Uterus (tissue), 3 donors: ENCODE measurements at regions not wholly inside any gene's neighbourhood (a gene's known extent, or its start where the extent isn't known, plus 50 kb on each side); places are given as distances from the start of the nearest gene placed in this dataset.
"Not testable (repeated sequence)": the region's sequence is repeated elsewhere in the genome, so short reads cannot be mapped to it uniquely, and the experiment has no call there.

ENCODE experiments used
- DNase-seq, 2 donors: peaks; one replicate each; pipeline ENCODE4 v3.0.0-alpha.2; 2019 to 2020
- H3K27ac ChIP-seq, 2 donors: fragments of 200-600 bp; sonication (generic); 1 replicate in 1 of 2; 2 replicates in 1 of 2; pipeline ENCODE4 v1.5.1; 2016 to 2018
- H3K27me3 ChIP-seq, 2 donors: fragments of 200-600 bp; sonication (generic); one replicate each; pipeline ENCODE4 v1.5.1; 2018 to 2019; ENCODE audit warnings: control low read depth in 1 of 2
- H3K36me3 ChIP-seq, 2 donors: fragments of 200-600 bp; sonication (generic); one replicate each; pipeline ENCODE4 v1.5.1; 2019; ENCODE audit warnings: control low read depth in 1 of 2
- H3K4me1 ChIP-seq, 2 donors: fragments of 200-600 bp; sonication (generic); one replicate each; pipeline ENCODE4 v1.5.1; 2018 to 2019; ENCODE audit warnings: control low read depth in 1 of 2
- H3K4me3 ChIP-seq, 2 donors: fragments of 200-600 bp; sonication (generic); 1 replicate in 1 of 2; 2 replicates in 1 of 2; pipeline ENCODE4 v1.5.1; 2018 to 2019; ENCODE audit warnings: mild to moderate bottlenecking in 1 of 2
- H3K9me3 ChIP-seq, 2 donors: fragments of 200-600 bp; sonication (generic); one replicate each; pipeline ENCODE4 v1.5.1; 2019; ENCODE audit warnings: control low read depth in 1 of 2
- CTCF ChIP-seq, 4 experiments: fragments of 200-600 bp in 2 of 4; fragments of 450-650 bp in 2 of 4; sonication (generic) in 2 of 4; IDR thresholded peaks; one replicate each; pipeline ENCODE4 v1.5.1; 2016 to 2019; ENCODE audit warnings: antibody characterized with exemption in 4 of 4, mild to moderate bottlenecking in 2 of 4, moderate library complexity in 1 of 4
- POLR2A ChIP-seq, 2 donors: fragments of 450-650 bp; IDR thresholded peaks; one replicate each; pipeline ENCODE4 v1.6.1; 2016; ENCODE audit warnings: antibody characterized with exemption in 2 of 2, mild to moderate bottlenecking in 1 of 2, moderate library complexity in 1 of 2
- intact Hi-C: fragments of 100-400 bp; cut with DNase I; formaldehyde crosslinking; loops from one replicate; pipeline ENCODE4 v1.15.1; 2023; ENCODE audit warnings: low total_unique reads
- donor health status: DM: yes; HTN: yes; CAD: no.

GRCh38 chr12:67891596-67891995 is 97.7 kb upstream of the IFNG-AS1 start:
- DNase-seq = no peak
- Histone ChIP-seq H3K27me3 (no peaks in the 10 kb centered on the region), H3K27ac (no peak overlapping the region), H3K4me1 (no peaks in the 10 kb centered on the region), H3K4me3 (no peak overlapping the region), H3K9me3 (no peaks in the 10 kb centered on the region), H3K36me3 (no peaks in the 10 kb centered on the region)
- no peak for TF ChIP-seq CTCF (IDR thresholded peaks at IDR 0.05)
- TF ChIP-seq POLR2A (IDR thresholded peaks at IDR 0.05) = no peak
- intact Hi-C loops = no loop called here

- Histone ChIP-seq H3K9me3 (no peaks in the 10 kb centered on the region), H3K36me3 (no peaks in the 10 kb centered on the region), H3K27me3 (no peaks in the 10 kb centered on the region), H3K27ac (peak overlapping the region in 1 of 2 donors; percentile 47), H3K4me3 (no peak overlapping the region), H3K4me1 (no peaks in the 10 kb centered on the region)
- DNase-seq = no peak
- TF ChIP-seq POLR2A (IDR thresholded peaks at IDR 0.05) (no peak), CTCF (IDR thresholded peaks at IDR 0.05) (no peak)
- intact Hi-C loops = no loop called here
Measured at GRCh38 chr12:67892259-67893021, 96.8 kb upstream of the IFNG-AS1 start.

- H3K9me3 ChIP-seq = no peaks in the 10 kb centered on the region
- no peaks in the 10 kb centered on the region for H3K4me1 ChIP-seq
- H3K4me3 ChIP-seq = no peak overlapping the region
- TF ChIP-seq POLR2A (IDR thresholded peaks at IDR 0.05) (no peak), CTCF (IDR thresholded peaks at IDR 0.05) (no peak)
- intact Hi-C loops = no loop called here
- H3K27ac ChIP-seq = peak overlapping the region in 1 of 2 donors; percentile 47
- DNase-seq = no peak
- no peaks in the 10 kb centered on the region for H3K36me3 ChIP-seq
- no peaks in the 10 kb centered on the region for H3K27me3 ChIP-seq
Measured at GRCh38 chr12:67893022-67893580, 96.1 kb upstream of the IFNG-AS1 start.

GRCh38 chr12:67900418-67900817 is 88.8 kb upstream of the IFNG-AS1 start:
- DNase-seq, intact Hi-C loops: not testable (repeated sequence)

GRCh38 chr12:67909091-67909531 is 80.1 kb upstream of the IFNG-AS1 start:
- H3K4me1 ChIP-seq = no peaks in the 10 kb centered on the region
- H3K27ac ChIP-seq = no peak overlapping the region
- H3K27me3 ChIP-seq = no peaks in the 10 kb centered on the region
- H3K36me3 ChIP-seq = no peaks in the 10 kb centered on the region
- H3K9me3 ChIP-seq = no peaks in the 10 kb centered on the region
- TF ChIP-seq POLR2A (IDR thresholded peaks at IDR 0.05) (no peak), CTCF (IDR thresholded peaks at IDR 0.05) (no peak)
- intact Hi-C loops = no loop called here
- H3K4me3 ChIP-seq = no peak overlapping the region
- DNase-seq = no peak

More at GRCh38 chr12:67900418-67900817, 88.8 kb upstream of the IFNG-AS1 start:
- not testable (repeated sequence) for H3K9me3 ChIP-seq, H3K4me1 ChIP-seq, H3K36me3 ChIP-seq, H3K4me3 ChIP-seq, H3K27ac ChIP-seq, H3K27me3 ChIP-seq
